HFFc6 (cell line): ENCODE measurements at regions not wholly inside any gene's neighbourhood (a gene's known extent, or its start where the extent isn't known, plus 50 kb on each side); places are given as distances from the start of the nearest gene placed in this dataset.

Experiments used
- DNase-seq: peaks from one replicate; pipeline ENCODE4 v3.0.0-alpha.2; 2018
- H3K27ac Mint-ChIP-seq: 2 replicates; pipeline ENCODE4 v1.8.0; 2020; ENCODE audit warnings: mild to moderate bottlenecking, mixed read lengths
- H3K27me3 Mint-ChIP-seq: 2 replicates; pipeline ENCODE4 v1.8.0; 2021; ENCODE audit warnings: mild to moderate bottlenecking, moderate library complexity, mixed read lengths; ENCODE audit not compliant: insufficient read depth
- H3K36me3 Mint-ChIP-seq: 2 replicates; pipeline ENCODE4 v1.8.0; 2021; ENCODE audit warnings: low read depth, mixed read lengths
- H3K4me1 Mint-ChIP-seq: 2 replicates; pipeline ENCODE4 v1.8.0; 2020; ENCODE audit warnings: low read depth, mixed read lengths
- H3K4me3 Mint-ChIP-seq: 2 replicates; pipeline ENCODE4 v1.8.0; 2020; ENCODE audit warnings: mild to moderate bottlenecking, moderate library complexity, mixed read lengths
- H3K9me3 Mint-ChIP-seq: 2 replicates; pipeline ENCODE4 v1.8.0; 2020; ENCODE audit warnings: mild to moderate bottlenecking, mixed read lengths
- TF ChIP-seq, protein P1 (sequence below): fragments of 200-600 bp; sonication (generic); IDR thresholded peaks from 2 replicates; pipeline ENCODE4 v1.5.0; 2021; ENCODE audit warnings: antibody characterized with exemption, mild to moderate bottlenecking

- Mint-ChIP-seq H3K27ac (no peak overlapping the region), H3K36me3 (no peaks in the 10 kb centered on the region), H3K4me1 (peaks cover 6% of the 10 kb centered on the region; the same call in 1 of the 2 replicates), H3K27me3 (peaks cover 9% of the 10 kb centered on the region), H3K9me3 (no peaks in the 10 kb centered on the region), H3K4me3 (no peak overlapping the region)
- DNase-seq, result no peak
- TF ChIP-seq, protein P1, sequence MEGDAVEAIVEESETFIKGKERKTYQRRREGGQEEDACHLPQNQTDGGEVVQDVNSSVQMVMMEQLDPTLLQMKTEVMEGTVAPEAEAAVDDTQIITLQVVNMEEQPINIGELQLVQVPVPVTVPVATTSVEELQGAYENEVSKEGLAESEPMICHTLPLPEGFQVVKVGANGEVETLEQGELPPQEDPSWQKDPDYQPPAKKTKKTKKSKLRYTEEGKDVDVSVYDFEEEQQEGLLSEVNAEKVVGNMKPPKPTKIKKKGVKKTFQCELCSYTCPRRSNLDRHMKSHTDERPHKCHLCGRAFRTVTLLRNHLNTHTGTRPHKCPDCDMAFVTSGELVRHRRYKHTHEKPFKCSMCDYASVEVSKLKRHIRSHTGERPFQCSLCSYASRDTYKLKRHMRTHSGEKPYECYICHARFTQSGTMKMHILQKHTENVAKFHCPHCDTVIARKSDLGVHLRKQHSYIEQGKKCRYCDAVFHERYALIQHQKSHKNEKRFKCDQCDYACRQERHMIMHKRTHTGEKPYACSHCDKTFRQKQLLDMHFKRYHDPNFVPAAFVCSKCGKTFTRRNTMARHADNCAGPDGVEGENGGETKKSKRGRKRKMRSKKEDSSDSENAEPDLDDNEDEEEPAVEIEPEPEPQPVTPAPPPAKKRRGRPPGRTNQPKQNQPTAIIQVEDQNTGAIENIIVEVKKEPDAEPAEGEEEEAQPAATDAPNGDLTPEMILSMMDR, result no peak
These were observed 191.0 kb downstream of the MIAT start for GRCh38 chr22:26848244-26848920.

DNA sequence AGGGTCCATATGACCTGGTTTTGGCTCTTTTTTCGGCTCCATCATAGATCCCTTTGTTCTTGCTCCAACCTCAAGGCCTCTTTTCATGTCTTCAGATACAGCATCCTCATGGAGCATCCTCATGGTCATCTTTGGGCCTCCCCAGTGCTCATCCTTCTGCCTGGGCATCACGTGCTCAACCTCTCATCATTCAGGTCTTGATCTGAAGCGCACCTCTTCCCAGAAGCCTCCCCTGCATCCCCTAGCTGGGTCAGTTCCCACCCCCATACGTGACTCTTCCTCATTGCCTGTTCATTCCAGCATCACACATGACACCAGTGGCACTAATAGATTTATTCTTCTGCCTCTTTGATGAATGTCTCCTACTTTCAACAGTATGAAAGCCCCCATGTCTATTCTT is 192.2 kb downstream of the MIAT start:
- Mint-ChIP-seq H3K4me1 (peaks cover 6% of the 10 kb centered on the region; the same call in 1 of the 2 replicates), H3K27me3 (peaks cover 13% of the 10 kb centered on the region), H3K36me3 (no peaks in the 10 kb centered on the region), H3K4me3 (no peak overlapping the region), H3K27ac (no peak overlapping the region), H3K9me3 (no peaks in the 10 kb centered on the region)
- TF ChIP-seq, protein P1, result no peak
- DNase-seq, result no peak

DNA sequence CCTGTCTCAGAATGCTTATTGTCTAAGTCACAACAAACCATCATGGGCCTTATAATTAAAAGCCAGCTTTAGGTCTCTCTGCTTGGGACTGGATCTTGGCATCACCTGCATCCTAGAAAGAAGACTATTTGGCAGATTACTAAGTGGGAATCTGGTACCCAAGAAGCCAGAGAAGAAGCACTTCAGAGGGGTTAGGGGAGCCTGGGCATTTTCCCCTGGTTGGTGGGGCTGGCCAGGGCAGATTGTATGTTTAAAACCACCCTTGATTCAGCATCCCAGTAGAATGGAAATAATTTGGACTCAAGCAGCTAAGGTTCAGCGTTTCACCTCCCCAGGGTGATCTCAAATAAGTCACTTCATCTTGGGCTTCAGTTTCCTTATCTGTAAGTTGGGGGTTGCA is 193.7 kb downstream of the MIAT start:
- no peaks in the 10 kb centered on the region for H3K36me3 Mint-ChIP-seq
- DNase-seq, result no peak
- H3K27ac Mint-ChIP-seq, result no peak overlapping the region
- H3K4me3 Mint-ChIP-seq, result no peak overlapping the region
- H3K4me1 Mint-ChIP-seq, result peaks cover 6% of the 10 kb centered on the region; the same call in 1 of the 2 replicates
- peaks cover 10% of the 10 kb centered on the region for H3K27me3 Mint-ChIP-seq
- no peaks in the 10 kb centered on the region for H3K9me3 Mint-ChIP-seq
- TF ChIP-seq, protein P1, result no peak

- Mint-ChIP-seq H3K27ac (no peak overlapping the region), H3K36me3 (no peaks in the 10 kb centered on the region), H3K9me3 (no peaks in the 10 kb centered on the region), H3K27me3 (peaks cover 19% of the 10 kb centered on the region), H3K4me1 (peaks cover 6% of the 10 kb centered on the region; the same call in 1 of the 2 replicates), H3K4me3 (no peak overlapping the region)
- TF ChIP-seq, protein P1, result no peak
- no peak for DNase-seq
These were observed 194.8 kb downstream of the MIAT start for GRCh38 chr22:26852176-26852575.

DNA sequence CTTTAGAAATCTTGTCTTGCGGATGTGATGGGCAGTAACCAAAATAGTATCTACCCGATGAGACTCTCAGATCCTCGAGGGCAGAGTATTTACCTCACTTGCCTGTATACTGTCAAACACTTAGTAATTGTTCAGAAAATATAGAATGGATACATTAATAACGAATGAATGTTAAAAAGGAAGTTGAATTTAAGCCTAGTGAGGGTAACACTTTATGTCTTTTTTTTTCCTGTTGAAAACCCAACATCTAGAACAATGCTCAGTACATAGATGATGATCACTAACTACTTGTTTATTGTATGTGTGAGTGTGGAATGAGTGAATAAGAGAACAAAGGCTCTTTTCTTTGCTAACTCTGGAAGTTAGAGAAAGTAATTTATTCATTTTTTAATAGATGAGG is 195.7 kb downstream of the MIAT start:
- Mint-ChIP-seq H3K27ac (no peak overlapping the region), H3K27me3 (peaks cover 23% of the 10 kb centered on the region)
- TF ChIP-seq, protein P1, result no peak

More for the DNA sequence above, 195.7 kb downstream of the MIAT start:
- Mint-ChIP-seq H3K4me3 (no peak overlapping the region), H3K9me3 (no peaks in the 10 kb centered on the region), H3K4me1 (peaks cover 5% of the 10 kb centered on the region; the same call in 1 of the 2 replicates), H3K36me3 (no peaks in the 10 kb centered on the region)
- no peak for DNase-seq
